SK-MEL-5 (cell line): ENCODE measurements at regions not wholly inside any gene's neighbourhood (a gene's known extent, or its start where the extent isn't known, plus 50 kb on each side); places are given as distances from the start of the nearest gene placed in this dataset.

ENCODE experiments used
- DNase-seq: peaks from one replicate; pipeline ENCODE4 v3.0.0-alpha.2; 2016; ENCODE audit warnings: low read depth, low spot score
- in situ Hi-C: cut with HindIII; loops from 2 replicates; pipeline ENCODE4 v1.10.0; 2016; ENCODE audit warnings: low sequenced_read_pairs, high pct_unique_total_duplicates, low pct_unique_long_range_greater_than_20kb

- in situ Hi-C loops: no loop called here
- DNase-seq: no peak
These were observed 148.3 kb upstream of the GRIN2B start for GRCh38 chr12:14129611-14130195.

- in situ Hi-C loops: no loop called here
- DNase-seq: no peak
These were observed 154.6 kb upstream of the GRIN2B start for GRCh38 chr12:14135996-14136395.

GRCh38 chr12:14138495-14138894, 157.1 kb upstream of the GRIN2B start:
- peak; percentile 61 for DNase-seq
- in situ Hi-C loops: no loop called here

DNA sequence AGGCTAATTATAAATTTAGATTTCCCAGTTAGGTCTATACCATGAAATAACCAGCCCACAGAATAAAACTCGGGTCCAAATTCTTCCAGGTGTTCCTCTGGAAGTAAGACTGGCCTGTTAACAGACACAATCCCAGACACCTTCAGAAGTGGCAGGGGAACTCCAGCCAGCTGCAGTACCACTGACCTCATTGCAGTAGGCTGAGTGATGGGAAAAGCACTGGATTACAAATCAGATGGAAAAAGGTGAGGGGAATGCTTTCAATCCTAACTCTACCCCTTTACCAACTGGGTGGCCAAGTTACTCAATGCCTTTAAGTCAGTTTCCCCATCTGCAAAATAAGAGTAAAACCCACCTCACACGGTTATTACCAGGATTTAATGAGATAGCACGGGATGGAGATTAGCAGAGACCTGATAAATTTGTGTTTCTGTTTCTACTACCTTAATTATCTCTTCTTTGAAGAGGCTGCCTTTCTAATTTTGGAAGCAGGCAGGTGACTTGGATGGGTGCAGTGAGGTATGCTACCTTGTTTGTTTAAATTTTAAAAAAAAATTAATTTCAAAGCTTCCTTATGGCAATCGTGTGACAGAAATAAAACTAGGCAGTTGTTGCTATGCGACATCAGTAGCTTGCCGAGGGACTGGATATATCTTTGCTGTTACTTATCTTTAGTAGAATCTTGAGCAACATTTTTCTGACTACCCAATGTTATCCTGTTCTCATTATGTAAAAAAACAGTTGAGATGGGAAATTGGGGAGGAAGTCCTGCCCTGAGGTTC, 167.3 kb upstream of the GRIN2B start:
- in situ Hi-C loops: no loop called here
- DNase-seq: no peak

GRCh38 chr12:14153803-14154202, 172.4 kb upstream of the GRIN2B start:
- in situ Hi-C loops: no loop called here
- no peak for DNase-seq

- in situ Hi-C loops: no loop called here
- DNase-seq: no peak
These were observed 175.2 kb upstream of the GRIN2B start for GRCh38 chr12:14156606-14157005.

DNA sequence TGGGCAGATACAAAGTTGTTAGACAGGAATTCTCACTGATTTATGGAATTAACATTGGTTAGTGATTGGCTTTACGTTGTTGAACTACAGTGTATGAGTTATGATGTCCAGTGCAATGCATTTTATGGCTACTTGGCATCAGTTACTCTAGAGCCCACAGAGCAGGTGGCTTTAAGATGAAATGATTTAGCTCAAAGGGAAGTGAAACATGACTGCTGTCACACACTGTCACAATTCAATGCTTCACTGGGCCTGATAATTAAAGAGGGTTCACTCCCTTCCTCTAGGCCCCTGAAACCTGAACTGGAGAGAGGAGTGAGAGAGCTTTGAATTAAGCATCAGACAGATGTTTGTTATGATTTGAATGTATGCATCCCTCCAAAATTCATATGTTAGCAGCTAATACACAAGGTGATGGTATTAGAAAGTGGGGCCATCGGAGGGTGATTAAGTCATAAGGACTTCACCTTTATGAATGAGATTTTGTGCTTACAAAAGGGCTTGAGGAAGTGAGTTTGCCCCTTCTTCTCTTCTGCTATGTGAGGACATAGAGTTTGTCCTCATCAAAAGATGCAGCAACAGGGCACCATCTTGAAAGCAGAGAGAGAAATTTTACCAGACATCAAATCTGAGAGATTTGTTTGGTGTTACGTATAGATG, 175.8 kb upstream of the GRIN2B start:
- DNase-seq: no peak
- in situ Hi-C loops: no loop called here

DNA sequence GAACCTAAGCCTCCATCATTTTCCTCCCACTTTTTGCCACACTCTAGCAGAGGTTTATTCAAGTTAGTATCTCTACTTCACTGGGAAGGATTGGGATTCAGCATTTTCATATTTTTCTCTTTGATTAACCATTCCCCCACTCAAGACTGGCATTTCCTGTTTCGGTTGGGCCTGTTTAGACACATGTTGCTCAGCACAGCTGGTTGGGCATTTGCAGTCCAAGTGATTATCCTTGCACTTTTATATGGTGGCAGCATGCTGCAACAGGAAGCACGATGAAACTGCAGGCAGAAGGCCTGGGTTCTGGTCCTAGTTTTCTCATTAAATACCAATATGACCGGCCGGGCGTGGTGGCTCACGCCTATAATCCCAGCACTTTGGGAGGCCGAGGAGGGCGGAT, 182.9 kb upstream of the GRIN2B start:
- DNase-seq: no peak
- in situ Hi-C loops: no loop called here

DNA sequence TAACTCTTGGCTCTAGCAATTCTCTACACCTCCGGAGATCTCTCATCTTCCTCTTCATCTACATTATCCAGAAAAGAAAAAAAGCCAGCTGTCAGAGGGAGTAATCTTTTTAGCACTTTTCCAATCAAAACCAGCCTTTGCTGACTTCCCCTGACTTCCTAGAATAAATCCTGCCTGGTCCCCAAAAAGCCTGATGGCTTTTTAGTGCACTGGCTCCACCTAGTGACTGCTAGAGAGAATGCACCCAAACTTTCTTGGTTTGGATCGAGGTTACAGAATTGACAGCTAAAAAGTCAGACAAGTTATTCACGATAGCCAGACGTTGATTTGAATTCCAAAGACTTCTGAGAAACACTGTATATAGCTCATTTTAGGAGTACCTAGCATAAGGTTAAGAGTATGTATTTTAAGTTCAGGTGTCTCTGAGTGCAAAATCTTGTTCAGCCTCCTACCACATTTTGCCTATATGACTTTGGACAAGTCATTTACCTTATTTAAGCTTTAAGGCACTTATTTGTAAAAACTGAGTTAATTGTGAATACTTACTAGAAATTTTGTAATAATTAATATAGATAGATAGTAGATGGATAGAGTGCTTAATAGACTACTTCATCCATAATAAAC, 185.7 kb upstream of the GRIN2B start:
- in situ Hi-C loops: no loop called here
- peak; percentile 78 for DNase-seq

DNA sequence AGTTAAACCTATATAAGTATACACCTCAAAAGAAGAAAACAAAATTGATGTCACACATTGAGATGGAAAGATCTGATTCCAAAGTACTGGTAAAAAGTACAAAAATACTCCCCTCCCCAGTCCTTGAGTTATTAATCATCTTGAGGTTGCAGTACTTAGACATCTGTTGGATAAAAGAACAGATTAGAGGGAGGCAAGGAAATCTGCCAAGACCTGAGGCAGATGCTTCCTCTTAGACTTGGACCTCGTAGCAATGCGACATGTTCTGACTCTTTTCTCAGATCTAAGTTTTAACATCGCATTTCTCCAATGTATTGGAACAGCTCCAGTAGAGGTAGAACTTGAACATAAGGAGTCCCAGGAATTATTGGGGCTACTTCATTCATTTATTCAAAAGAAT, 187.9 kb upstream of the GRIN2B start:
- no peak for DNase-seq
- in situ Hi-C loops: no loop called here

GRCh38 chr12:14171106-14171505, 189.7 kb upstream of the GRIN2B start:
- in situ Hi-C loops: no loop called here
- DNase-seq: no peak

- DNase-seq: no peak
- in situ Hi-C loops: no loop called here
These were observed 190.3 kb upstream of the ATF7IP start for GRCh38 chr12:14175206-14175605.

- DNase-seq: peak; percentile 70
- in situ Hi-C loops: no loop called here
These were observed 179.9 kb upstream of the ATF7IP start for GRCh38 chr12:14185427-14186192.

DNA sequence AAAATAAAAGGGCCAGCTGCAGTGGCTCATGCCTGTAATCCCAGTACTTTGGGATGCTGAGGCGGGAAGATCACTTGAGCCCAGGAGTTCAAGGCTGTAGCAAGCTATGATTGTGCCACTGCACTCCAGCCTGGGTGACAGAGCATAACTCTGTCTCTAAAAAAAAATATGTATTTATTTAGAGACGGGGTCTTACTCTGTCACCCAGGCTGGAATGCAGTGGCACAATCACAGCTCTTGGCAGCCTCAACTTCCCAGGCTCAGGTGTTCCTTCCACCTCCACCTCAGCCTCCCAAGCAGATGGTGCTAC, 179.3 kb upstream of the ATF7IP start:
- in situ Hi-C loops: no loop called here
- no peak for DNase-seq

DNA sequence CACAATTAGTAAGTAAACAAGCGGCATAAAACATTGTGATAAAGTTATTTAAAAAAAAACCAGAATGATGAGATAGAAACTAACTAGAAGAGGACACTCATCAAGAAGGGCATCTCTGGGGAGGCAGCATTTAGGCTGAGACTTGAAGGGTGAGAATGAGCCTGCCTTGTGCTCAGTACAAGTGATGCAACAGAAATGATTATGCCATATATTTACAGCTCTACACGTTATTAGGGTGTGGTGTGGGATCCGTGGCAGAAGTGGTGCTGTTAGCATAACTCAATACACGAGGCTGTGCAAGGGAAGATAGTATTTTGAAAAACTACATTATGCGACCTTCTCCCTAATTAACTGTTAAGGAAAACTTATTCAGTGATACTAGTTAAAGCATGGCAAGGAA, 178.5 kb upstream of the ATF7IP start:
- DNase-seq: no peak
- in situ Hi-C loops: no loop called here

DNA sequence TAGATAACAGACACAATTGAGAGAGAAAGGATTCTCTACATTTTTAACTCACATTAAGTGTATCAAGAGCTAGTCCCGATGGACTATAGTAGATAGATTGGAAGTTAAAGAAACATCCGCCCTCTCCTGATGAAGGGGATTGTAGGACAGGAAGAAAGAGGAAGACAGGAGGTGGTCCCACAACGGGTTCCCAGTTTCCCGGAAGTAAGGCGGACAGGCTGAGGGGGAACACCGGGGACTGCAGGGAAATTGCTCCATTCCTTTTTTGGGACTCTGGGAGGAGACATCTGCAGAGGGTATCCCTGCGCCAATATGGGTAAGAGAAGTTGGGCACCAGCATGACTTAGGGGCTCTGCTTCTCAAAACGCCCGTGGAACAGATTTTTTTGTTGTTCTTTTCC, 177.5 kb upstream of the ATF7IP start:
- DNase-seq: no peak
- in situ Hi-C loops: no loop called here

DNA sequence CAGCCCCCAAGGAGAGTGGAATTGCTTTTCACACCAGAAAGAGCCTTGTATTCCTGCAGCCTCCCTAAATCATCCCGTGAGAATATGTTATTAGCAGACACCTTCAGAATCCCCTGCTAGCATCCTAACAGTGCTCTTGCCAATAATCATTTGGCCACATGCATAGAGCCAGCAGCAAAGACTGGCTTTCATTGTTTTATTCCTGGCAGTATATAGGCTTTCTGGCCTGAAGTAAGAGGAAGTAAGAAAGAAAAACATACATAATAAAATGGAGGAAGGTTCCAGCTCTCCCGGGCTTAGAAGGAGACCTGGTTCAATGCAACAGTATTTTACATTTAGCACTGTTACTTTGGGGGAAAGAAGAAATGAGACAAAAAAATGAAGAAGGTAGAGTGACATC, 176.7 kb upstream of the ATF7IP start:
- DNase-seq: no peak
- in situ Hi-C loops: no loop called here

DNA sequence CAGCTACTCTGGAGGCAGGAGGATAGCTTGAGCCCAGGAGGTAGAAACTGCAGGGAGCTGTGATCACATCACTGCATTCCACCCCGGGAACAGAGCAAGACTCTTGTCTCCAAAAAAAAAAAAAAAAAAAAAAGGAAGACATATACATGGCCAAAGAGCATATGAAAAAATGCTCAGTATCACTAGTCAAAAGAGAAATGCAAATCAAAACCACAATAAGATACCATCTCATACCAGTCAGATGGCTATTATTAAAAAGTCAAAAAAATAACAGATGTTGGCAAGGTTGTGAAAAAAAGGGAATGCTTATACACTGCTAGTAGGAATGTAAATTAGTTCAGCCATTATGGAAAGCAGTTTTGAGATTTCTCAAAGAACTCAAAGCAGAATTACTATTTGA, 174.8 kb upstream of the ATF7IP start:
- DNase-seq: no peak
- in situ Hi-C loops: no loop called here
